ENCODE measurements at regions not wholly inside any gene's neighbourhood (a gene's known extent, or its start where the extent isn't known, plus 50 kb on each side); places are given as distances from the start of the nearest gene placed in this dataset.

- H3K27me3 ChIP-seq (ENCODE audit: insufficient read depth, low read length) = no peaks in the 10 kb centered on the region
- no peaks in the 10 kb centered on the region for H3K36me3 ChIP-seq (ENCODE audit: insufficient read depth, low read length)
- no peak overlapping the region for H3K4me3 ChIP-seq (ENCODE audit: low read length)
- H3K9me3 ChIP-seq (ENCODE audit: low read length) = no peaks in the 10 kb centered on the region
- no peaks in the 10 kb centered on the region for H3K4me1 ChIP-seq (ENCODE audit: insufficient read depth, low read length)
- H2AFZ ChIP-seq (ENCODE audit: low read depth, low read length) = no peak overlapping the region
These were observed 854.0 kb upstream of the GCFC2 start for GRCh38 chr2:76564734-76565133.

GRCh38 chr2:76563730-76564129, 853.0 kb upstream of the GCFC2 start:
- Histone ChIP-seq H3K4me1 (ENCODE audit: insufficient read depth, low read length) (no peaks in the 10 kb centered on the region), H3K27me3 (ENCODE audit: insufficient read depth, low read length) (no peaks in the 10 kb centered on the region), H3K9me3 (ENCODE audit: low read length) (no peaks in the 10 kb centered on the region), H3K36me3 (ENCODE audit: insufficient read depth, low read length) (no peaks in the 10 kb centered on the region), H3K4me3 (ENCODE audit: low read length) (no peak overlapping the region), H2AFZ (ENCODE audit: low read depth, low read length) (no peak overlapping the region)

- H3K4me3 ChIP-seq (ENCODE audit: low read length) = no peak overlapping the region
- no peaks in the 10 kb centered on the region for H3K27me3 ChIP-seq (ENCODE audit: insufficient read depth, low read length)
- H2AFZ ChIP-seq (ENCODE audit: low read depth, low read length) = no peak overlapping the region
- no peaks in the 10 kb centered on the region for H3K9me3 ChIP-seq (ENCODE audit: low read length)
- no peaks in the 10 kb centered on the region for H3K36me3 ChIP-seq (ENCODE audit: insufficient read depth, low read length)
- H3K4me1 ChIP-seq (ENCODE audit: insufficient read depth, low read length) = no peaks in the 10 kb centered on the region
These were observed 847.4 kb upstream of the GCFC2 start for GRCh38 chr2:76558157-76558556.

- H3K36me3 ChIP-seq (ENCODE audit: insufficient read depth, low read length) = no peaks in the 10 kb centered on the region
- H3K4me1 ChIP-seq (ENCODE audit: insufficient read depth, low read length) = no peaks in the 10 kb centered on the region
- H3K4me3 ChIP-seq (ENCODE audit: low read length) = no peak overlapping the region
- no peak overlapping the region for H2AFZ ChIP-seq (ENCODE audit: low read depth, low read length)
- no peaks in the 10 kb centered on the region for H3K9me3 ChIP-seq (ENCODE audit: low read length)
- H3K27me3 ChIP-seq (ENCODE audit: insufficient read depth, low read length) = no peaks in the 10 kb centered on the region
These were observed 845.3 kb upstream of the GCFC2 start for GRCh38 chr2:76556018-76556417.

- H3K27me3 ChIP-seq (ENCODE audit: insufficient read depth, low read length) = no peaks in the 10 kb centered on the region
- no peak overlapping the region for H3K4me3 ChIP-seq (ENCODE audit: low read length)
- no peak overlapping the region for H2AFZ ChIP-seq (ENCODE audit: low read depth, low read length)
- no peaks in the 10 kb centered on the region for H3K36me3 ChIP-seq (ENCODE audit: insufficient read depth, low read length)
- H3K9me3 ChIP-seq (ENCODE audit: low read length) = no peaks in the 10 kb centered on the region
- no peaks in the 10 kb centered on the region for H3K4me1 ChIP-seq (ENCODE audit: insufficient read depth, low read length)
These were observed 835.5 kb upstream of the GCFC2 start for GRCh38 chr2:76546207-76546606.

GRCh38 chr2:76544901-76545300, 834.2 kb upstream of the GCFC2 start:
- H2AFZ ChIP-seq (ENCODE audit: low read depth, low read length) = no peak overlapping the region
- no peaks in the 10 kb centered on the region for H3K9me3 ChIP-seq (ENCODE audit: low read length)
- no peaks in the 10 kb centered on the region for H3K36me3 ChIP-seq (ENCODE audit: insufficient read depth, low read length)
- no peaks in the 10 kb centered on the region for H3K27me3 ChIP-seq (ENCODE audit: insufficient read depth, low read length)
- no peaks in the 10 kb centered on the region for H3K4me1 ChIP-seq (ENCODE audit: insufficient read depth, low read length)
- H3K4me3 ChIP-seq (ENCODE audit: low read length) = no peak overlapping the region

- Histone ChIP-seq H3K4me1 (ENCODE audit: insufficient read depth, low read length) (no peaks in the 10 kb centered on the region), H3K27me3 (ENCODE audit: insufficient read depth, low read length) (no peaks in the 10 kb centered on the region), H3K4me3 (ENCODE audit: low read length) (no peak overlapping the region), H3K36me3 (ENCODE audit: insufficient read depth, low read length) (no peaks in the 10 kb centered on the region), H2AFZ (ENCODE audit: low read depth, low read length) (no peak overlapping the region), H3K9me3 (ENCODE audit: low read length) (no peaks in the 10 kb centered on the region)
These were observed 806.8 kb upstream of the GCFC2 start for GRCh38 chr2:76517574-76517909.

GRCh38 chr2:76516861-76517573, 806.3 kb upstream of the GCFC2 start:
- H3K9me3 ChIP-seq (ENCODE audit: low read length) = no peaks in the 10 kb centered on the region
- no peaks in the 10 kb centered on the region for H3K4me1 ChIP-seq (ENCODE audit: insufficient read depth, low read length)
- no peak overlapping the region for H2AFZ ChIP-seq (ENCODE audit: low read depth, low read length)
- no peak overlapping the region for H3K4me3 ChIP-seq (ENCODE audit: low read length)
- H3K36me3 ChIP-seq (ENCODE audit: insufficient read depth, low read length) = no peaks in the 10 kb centered on the region
- H3K27me3 ChIP-seq (ENCODE audit: insufficient read depth, low read length) = no peaks in the 10 kb centered on the region

- Histone ChIP-seq H3K4me3 (ENCODE audit: low read length) (no peak overlapping the region), H3K9me3 (ENCODE audit: low read length) (no peaks in the 10 kb centered on the region), H3K36me3 (ENCODE audit: insufficient read depth, low read length) (no peaks in the 10 kb centered on the region), H3K27me3 (ENCODE audit: insufficient read depth, low read length) (no peaks in the 10 kb centered on the region), H2AFZ (ENCODE audit: low read depth, low read length) (no peak overlapping the region), H3K4me1 (ENCODE audit: insufficient read depth, low read length) (no peaks in the 10 kb centered on the region)
These were observed 801.6 kb upstream of the GCFC2 start for GRCh38 chr2:76512201-76512820.

- no peak overlapping the region for H2AFZ ChIP-seq (ENCODE audit: low read depth, low read length)
- H3K27me3 ChIP-seq (ENCODE audit: insufficient read depth, low read length) = no peaks in the 10 kb centered on the region
- H3K36me3 ChIP-seq (ENCODE audit: insufficient read depth, low read length) = no peaks in the 10 kb centered on the region
- H3K9me3 ChIP-seq (ENCODE audit: low read length) = no peaks in the 10 kb centered on the region
- no peaks in the 10 kb centered on the region for H3K4me1 ChIP-seq (ENCODE audit: insufficient read depth, low read length)
- no peak overlapping the region for H3K4me3 ChIP-seq (ENCODE audit: low read length)
These were observed 795.8 kb upstream of the GCFC2 start for GRCh38 chr2:76506538-76506937.

GRCh38 chr2:76501641-76502040, 790.9 kb upstream of the GCFC2 start:
- H2AFZ ChIP-seq (ENCODE audit: low read depth, low read length) = no peak overlapping the region
- no peak overlapping the region for H3K4me3 ChIP-seq (ENCODE audit: low read length)
- H3K36me3 ChIP-seq (ENCODE audit: insufficient read depth, low read length) = no peaks in the 10 kb centered on the region

GRCh38 chr2:76498360-76498759, 787.6 kb upstream of the GCFC2 start:
- Histone ChIP-seq H2AFZ (ENCODE audit: low read depth, low read length) (no peak overlapping the region), H3K4me1 (ENCODE audit: insufficient read depth, low read length) (no peaks in the 10 kb centered on the region), H3K27me3 (ENCODE audit: insufficient read depth, low read length) (no peaks in the 10 kb centered on the region), H3K9me3 (ENCODE audit: low read length) (no peaks in the 10 kb centered on the region), H3K36me3 (ENCODE audit: insufficient read depth, low read length) (no peaks in the 10 kb centered on the region), H3K4me3 (ENCODE audit: low read length) (no peak overlapping the region)

More at GRCh38 chr2:76501641-76502040, 790.9 kb upstream of the GCFC2 start:
- Histone ChIP-seq H3K4me1 (ENCODE audit: insufficient read depth, low read length) (no peaks in the 10 kb centered on the region), H3K9me3 (ENCODE audit: low read length) (no peaks in the 10 kb centered on the region), H3K27me3 (ENCODE audit: insufficient read depth, low read length) (no peaks in the 10 kb centered on the region)

- H3K9me3 ChIP-seq (ENCODE audit: low read length) = no peaks in the 10 kb centered on the region
- H3K4me1 ChIP-seq (ENCODE audit: insufficient read depth, low read length) = no peaks in the 10 kb centered on the region
- H2AFZ ChIP-seq (ENCODE audit: low read depth, low read length) = no peak overlapping the region
- H3K27me3 ChIP-seq (ENCODE audit: insufficient read depth, low read length) = no peaks in the 10 kb centered on the region
- H3K36me3 ChIP-seq (ENCODE audit: insufficient read depth, low read length) = no peaks in the 10 kb centered on the region
- H3K4me3 ChIP-seq (ENCODE audit: low read length) = no peak overlapping the region
These were observed 780.8 kb upstream of the GCFC2 start for GRCh38 chr2:76491503-76491902.
